ENCODE measurements at regions not wholly inside any gene's neighbourhood (a gene's known extent, or its start where the extent isn't known, plus 50 kb on each side); places are given as distances from the start of the nearest gene placed in this dataset.

DNA sequence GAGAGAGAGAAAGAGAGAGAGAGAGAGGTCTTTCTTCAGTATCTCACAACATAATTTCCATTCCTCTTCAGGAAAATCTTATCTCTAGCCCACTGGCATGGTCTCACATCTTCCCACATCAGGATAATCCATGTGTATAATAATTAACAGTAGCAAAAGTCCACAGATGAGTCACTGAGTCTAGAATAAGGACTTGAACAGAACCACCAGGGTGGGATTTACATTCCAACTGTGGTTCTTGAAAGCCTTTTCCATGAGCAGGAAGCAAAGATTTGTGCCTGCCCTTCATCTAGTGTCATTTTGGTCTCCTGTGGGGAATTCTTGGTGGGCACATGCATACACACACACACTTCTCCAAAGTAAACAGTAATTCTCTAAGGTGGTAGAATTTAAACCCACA, 107.1 kb upstream of the TCF4 start (continued):
- TF ChIP-seq SMAD1 (IDR thresholded peaks at IDR 0.05; ENCODE audit: low read depth, partially characterized antibody) (no peak), BRCA1 (IDR thresholded peaks at IDR 0.05; ENCODE audit: low read depth, low read length) (no peak), RAD51 (IDR thresholded peaks at IDR 0.05) (no peak), ZNF384 (IDR thresholded peaks at IDR 0.05; ENCODE audit: borderline replicate concordance, low read depth, low read length) (no peak), NFYB (IDR thresholded peaks at IDR 0.05; ENCODE audit: insufficient read depth, low read depth, low read length) (no peak)
- TF ChIP-seq, protein P1, sequence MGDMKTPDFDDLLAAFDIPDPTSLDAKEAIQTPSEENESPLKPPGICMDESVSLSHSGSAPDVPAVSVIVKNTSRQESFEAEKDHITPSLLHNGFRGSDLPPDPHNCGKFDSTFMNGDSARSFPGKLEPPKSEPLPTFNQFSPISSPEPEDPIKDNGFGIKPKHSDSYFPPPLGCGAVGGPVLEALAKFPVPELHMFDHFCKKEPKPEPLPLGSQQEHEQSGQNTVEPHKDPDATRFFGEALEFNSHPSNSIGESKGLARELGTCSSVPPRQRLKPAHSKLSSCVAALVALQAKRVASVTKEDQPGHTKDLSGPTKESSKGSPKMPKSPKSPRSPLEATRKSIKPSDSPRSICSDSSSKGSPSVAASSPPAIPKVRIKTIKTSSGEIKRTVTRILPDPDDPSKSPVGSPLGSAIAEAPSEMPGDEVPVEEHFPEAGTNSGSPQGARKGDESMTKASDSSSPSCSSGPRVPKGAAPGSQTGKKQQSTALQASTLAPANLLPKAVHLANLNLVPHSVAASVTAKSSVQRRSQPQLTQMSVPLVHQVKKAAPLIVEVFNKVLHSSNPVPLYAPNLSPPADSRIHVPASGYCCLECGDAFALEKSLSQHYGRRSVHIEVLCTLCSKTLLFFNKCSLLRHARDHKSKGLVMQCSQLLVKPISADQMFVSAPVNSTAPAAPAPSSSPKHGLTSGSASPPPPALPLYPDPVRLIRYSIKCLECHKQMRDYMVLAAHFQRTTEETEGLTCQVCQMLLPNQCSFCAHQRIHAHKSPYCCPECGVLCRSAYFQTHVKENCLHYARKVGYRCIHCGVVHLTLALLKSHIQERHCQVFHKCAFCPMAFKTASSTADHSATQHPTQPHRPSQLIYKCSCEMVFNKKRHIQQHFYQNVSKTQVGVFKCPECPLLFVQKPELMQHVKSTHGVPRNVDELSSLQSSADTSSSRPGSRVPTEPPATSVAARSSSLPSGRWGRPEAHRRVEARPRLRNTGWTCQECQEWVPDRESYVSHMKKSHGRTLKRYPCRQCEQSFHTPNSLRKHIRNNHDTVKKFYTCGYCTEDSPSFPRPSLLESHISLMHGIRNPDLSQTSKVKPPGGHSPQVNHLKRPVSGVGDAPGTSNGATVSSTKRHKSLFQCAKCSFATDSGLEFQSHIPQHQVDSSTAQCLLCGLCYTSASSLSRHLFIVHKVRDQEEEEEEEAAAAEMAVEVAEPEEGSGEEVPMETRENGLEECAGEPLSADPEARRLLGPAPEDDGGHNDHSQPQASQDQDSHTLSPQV (IDR thresholded peaks at IDR 0.05): no peak
- TF ChIP-seq, protein P2, sequence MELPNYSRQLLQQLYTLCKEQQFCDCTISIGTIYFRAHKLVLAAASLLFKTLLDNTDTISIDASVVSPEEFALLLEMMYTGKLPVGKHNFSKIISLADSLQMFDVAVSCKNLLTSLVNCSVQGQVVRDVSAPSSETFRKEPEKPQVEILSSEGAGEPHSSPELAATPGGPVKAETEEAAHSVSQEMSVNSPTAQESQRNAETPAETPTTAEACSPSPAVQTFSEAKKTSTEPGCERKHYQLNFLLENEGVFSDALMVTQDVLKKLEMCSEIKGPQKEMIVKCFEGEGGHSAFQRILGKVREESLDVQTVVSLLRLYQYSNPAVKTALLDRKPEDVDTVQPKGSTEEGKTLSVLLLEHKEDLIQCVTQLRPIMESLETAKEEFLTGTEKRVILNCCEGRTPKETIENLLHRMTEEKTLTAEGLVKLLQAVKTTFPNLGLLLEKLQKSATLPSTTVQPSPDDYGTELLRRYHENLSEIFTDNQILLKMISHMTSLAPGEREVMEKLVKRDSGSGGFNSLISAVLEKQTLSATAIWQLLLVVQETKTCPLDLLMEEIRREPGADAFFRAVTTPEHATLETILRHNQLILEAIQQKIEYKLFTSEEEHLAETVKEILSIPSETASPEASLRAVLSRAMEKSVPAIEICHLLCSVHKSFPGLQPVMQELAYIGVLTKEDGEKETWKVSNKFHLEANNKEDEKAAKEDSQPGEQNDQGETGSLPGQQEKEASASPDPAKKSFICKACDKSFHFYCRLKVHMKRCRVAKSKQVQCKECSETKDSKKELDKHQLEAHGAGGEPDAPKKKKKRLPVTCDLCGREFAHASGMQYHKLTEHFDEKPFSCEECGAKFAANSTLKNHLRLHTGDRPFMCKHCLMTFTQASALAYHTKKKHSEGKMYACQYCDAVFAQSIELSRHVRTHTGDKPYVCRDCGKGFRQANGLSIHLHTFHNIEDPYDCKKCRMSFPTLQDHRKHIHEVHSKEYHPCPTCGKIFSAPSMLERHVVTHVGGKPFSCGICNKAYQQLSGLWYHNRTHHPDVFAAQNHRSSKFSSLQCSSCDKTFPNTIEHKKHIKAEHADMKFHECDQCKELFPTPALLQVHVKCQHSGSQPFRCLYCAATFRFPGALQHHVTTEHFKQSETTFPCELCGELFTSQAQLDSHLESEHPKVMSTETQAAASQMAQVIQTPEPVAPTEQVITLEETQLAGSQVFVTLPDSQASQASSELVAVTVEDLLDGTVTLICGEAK (IDR thresholded peaks at IDR 0.05; ENCODE audit: borderline replicate concordance): no peak
- TF ChIP-seq, protein P3, sequence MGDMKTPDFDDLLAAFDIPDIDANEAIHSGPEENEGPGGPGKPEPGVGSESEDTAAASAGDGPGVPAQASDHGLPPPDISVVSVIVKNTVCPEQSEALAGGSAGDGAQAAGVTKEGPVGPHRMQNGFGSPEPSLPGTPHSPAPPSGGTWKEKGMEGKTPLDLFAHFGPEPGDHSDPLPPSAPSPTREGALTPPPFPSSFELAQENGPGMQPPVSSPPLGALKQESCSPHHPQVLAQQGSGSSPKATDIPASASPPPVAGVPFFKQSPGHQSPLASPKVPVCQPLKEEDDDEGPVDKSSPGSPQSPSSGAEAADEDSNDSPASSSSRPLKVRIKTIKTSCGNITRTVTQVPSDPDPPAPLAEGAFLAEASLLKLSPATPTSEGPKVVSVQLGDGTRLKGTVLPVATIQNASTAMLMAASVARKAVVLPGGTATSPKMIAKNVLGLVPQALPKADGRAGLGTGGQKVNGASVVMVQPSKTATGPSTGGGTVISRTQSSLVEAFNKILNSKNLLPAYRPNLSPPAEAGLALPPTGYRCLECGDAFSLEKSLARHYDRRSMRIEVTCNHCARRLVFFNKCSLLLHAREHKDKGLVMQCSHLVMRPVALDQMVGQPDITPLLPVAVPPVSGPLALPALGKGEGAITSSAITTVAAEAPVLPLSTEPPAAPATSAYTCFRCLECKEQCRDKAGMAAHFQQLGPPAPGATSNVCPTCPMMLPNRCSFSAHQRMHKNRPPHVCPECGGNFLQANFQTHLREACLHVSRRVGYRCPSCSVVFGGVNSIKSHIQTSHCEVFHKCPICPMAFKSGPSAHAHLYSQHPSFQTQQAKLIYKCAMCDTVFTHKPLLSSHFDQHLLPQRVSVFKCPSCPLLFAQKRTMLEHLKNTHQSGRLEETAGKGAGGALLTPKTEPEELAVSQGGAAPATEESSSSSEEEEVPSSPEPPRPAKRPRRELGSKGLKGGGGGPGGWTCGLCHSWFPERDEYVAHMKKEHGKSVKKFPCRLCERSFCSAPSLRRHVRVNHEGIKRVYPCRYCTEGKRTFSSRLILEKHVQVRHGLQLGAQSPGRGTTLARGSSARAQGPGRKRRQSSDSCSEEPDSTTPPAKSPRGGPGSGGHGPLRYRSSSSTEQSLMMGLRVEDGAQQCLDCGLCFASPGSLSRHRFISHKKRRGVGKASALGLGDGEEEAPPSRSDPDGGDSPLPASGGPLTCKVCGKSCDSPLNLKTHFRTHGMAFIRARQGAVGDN (IDR thresholded peaks at IDR 0.05): no peak
